Mononuclear cell (primary cell): ENCODE measurements at regions not wholly inside any gene's neighbourhood (a gene's known extent, or its start where the extent isn't known, plus 50 kb on each side); places are given as distances from the start of the nearest gene placed in this dataset.

Experiments used
- H3K27me3 ChIP-seq: 2 replicates; pipeline ENCODE4 v1.6.0; 2011; ENCODE audit warnings: low read length, control low read depth; ENCODE audit not compliant: insufficient read depth
- H3K4me1 ChIP-seq: 2 replicates; pipeline ENCODE4 v1.5.1; 2011; ENCODE audit warnings: mild to moderate bottlenecking, low read length, control low read depth; ENCODE audit not compliant: insufficient read depth
- H3K4me3 ChIP-seq: 2 replicates; pipeline ENCODE4 v1.5.1; 2011; ENCODE audit warnings: mild to moderate bottlenecking, low read length, moderate library complexity
- H3K9me3 ChIP-seq: 2 replicates; pipeline ENCODE4 v1.5.1; 2011; ENCODE audit warnings: low read depth, mild to moderate bottlenecking, control low read depth, low read length

- no peak overlapping the region for H3K4me3 ChIP-seq
- no peaks in the 10 kb centered on the region for H3K9me3 ChIP-seq
- H3K4me1 ChIP-seq, result peaks cover 99% of the 10 kb centered on the region
- H3K27me3 ChIP-seq, result no peaks in the 10 kb centered on the region
These were observed 375.1 kb upstream of the ID2 start for GRCh38 chr2:8306530-8307351.

DNA sequence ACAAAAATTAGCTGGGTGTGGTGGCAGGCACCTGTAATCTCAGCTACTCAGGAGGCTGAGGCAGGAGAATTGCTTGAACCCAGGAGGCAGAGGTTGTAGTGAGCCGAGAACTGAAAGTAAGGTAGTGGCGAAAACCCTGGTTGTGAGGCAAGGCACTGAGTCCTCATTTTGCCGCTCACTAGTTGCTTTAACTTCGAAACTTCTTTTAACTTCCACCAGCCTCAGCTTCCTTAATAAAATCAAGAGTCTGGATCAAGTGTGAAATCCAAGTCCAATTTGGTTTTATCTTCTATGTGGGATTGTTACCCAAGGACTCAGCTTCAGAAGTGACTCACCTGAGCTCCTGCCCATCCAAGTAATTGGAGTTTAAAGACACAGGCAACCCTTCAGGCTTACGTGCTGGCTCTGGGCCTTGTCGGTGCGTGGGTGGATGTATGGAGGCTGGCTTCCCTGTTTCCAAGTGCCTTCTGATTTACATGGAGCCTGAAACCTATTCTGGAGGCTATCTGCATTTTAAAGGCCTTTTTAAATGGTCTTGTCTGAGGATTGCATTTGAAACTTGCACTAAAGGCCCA, 374.2 kb upstream of the ID2 start:
- H3K4me1 ChIP-seq, result peaks cover 99% of the 10 kb centered on the region
- H3K9me3 ChIP-seq, result no peaks in the 10 kb centered on the region
- no peak overlapping the region for H3K4me3 ChIP-seq
- no peaks in the 10 kb centered on the region for H3K27me3 ChIP-seq

DNA sequence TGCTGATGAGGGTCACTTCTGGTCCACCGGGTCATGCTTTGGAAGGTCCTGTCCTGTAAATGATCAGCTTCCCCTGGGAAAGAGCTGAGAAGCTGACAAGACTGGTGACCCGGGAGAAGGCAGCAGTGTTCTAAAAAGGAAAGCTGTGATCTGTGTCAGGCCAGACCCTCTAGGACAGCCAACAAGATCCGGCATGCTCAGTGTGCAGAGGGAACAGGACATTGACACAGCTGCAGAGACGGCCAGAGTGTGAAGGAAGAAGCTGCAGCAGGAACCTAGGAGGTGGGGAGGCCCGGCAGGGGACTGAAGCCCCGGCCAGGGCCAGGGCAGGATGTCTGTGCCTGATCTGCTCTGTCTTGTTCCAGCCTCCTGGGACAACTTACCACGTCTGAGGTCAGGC, 372.7 kb upstream of the ID2 start:
- Histone ChIP-seq H3K4me1 (peaks cover 99% of the 10 kb centered on the region), H3K9me3 (no peaks in the 10 kb centered on the region), H3K27me3 (no peaks in the 10 kb centered on the region), H3K4me3 (no peak overlapping the region)

DNA sequence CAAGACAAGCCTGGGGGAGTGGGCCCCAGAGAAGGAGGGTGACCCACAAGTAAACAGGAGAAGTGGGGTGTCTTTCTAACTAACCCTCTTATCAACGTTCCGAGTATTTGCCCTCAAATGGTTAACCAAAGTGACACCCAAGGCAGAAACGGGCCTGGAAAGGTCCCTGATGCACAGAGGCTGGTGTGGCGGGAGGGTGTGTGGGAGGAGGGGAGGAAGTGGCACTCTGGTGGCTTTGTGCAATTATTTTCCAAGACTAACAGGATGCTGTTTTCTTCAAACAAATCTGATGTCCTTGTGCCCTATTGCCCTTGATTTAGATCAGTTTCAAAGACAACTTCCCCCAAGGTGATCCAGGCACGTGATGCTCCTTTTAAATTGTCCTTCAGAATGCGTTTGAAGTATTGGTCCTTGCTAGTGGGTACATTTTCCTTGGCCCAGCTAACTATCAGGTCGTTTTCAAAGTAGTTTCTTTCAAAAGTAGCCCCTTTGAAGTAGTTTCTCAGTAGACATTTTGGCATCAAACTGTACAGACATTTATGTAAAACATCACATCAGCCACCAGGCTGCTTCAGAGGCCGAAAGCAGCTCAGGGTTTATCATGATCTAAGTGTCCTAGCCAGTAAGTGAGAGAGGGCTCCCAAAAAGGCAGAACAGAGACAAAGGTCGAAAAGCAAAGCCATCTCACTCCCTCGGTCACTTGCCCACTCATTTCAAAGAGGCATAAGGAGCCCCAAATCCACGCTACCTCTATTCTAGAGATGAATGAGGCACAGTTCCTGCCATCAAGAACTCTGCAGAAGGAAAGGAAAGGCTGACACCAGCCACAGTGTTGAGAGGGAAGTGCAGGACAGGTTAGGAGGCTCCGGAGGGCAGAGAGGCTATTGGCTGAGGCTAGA, 371.1 kb upstream of the ID2 start:
- Histone ChIP-seq H3K9me3 (no peaks in the 10 kb centered on the region), H3K27me3 (no peaks in the 10 kb centered on the region), H3K4me3 (no peak overlapping the region), H3K4me1 (peaks cover 97% of the 10 kb centered on the region)

DNA sequence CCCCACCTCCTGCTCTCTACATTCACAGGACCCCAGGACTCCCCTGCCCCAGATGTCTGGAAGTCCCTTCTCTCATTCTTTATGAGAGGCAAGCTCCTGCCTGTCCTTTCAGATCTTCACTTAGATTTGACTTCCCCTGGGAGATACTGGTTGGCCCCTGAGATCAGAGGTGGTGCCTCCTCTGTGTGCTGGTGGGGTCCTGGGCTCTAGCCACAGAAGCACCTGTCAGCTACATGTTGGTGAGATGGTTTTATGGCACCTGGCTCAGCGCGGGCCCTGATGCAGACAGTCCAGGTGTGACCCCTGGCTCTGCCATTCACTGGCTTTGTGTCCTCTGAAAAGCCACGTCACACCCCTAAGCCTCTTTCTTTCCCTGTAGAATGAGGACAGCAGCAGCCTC, 369.6 kb upstream of the ID2 start:
- Histone ChIP-seq H3K4me1 (peaks cover 98% of the 10 kb centered on the region), H3K9me3 (no peaks in the 10 kb centered on the region), H3K4me3 (no peak overlapping the region), H3K27me3 (no peaks in the 10 kb centered on the region)

GRCh38 chr2:8312861-8313830, 368.7 kb upstream of the ID2 start:
- Histone ChIP-seq H3K4me3 (no peak overlapping the region), H3K9me3 (no peaks in the 10 kb centered on the region), H3K27me3 (no peaks in the 10 kb centered on the region), H3K4me1 (peaks cover 89% of the 10 kb centered on the region)

GRCh38 chr2:8314063-8314462, 367.8 kb upstream of the ID2 start:
- Histone ChIP-seq H3K4me3 (no peak overlapping the region), H3K27me3 (no peaks in the 10 kb centered on the region), H3K4me1 (peaks cover 80% of the 10 kb centered on the region), H3K9me3 (no peaks in the 10 kb centered on the region)

- H3K27me3 ChIP-seq, result no peaks in the 10 kb centered on the region
- no peak overlapping the region for H3K4me3 ChIP-seq
- H3K9me3 ChIP-seq, result no peaks in the 10 kb centered on the region
- H3K4me1 ChIP-seq, result peaks cover 64% of the 10 kb centered on the region
These were observed 366.2 kb upstream of the ID2 start for GRCh38 chr2:8315531-8316165.

- Histone ChIP-seq H3K4me1 (peaks cover 57% of the 10 kb centered on the region), H3K9me3 (no peaks in the 10 kb centered on the region), H3K27me3 (no peaks in the 10 kb centered on the region), H3K4me3 (no peak overlapping the region)
These were observed 365.5 kb upstream of the ID2 start for GRCh38 chr2:8316356-8316755.

DNA sequence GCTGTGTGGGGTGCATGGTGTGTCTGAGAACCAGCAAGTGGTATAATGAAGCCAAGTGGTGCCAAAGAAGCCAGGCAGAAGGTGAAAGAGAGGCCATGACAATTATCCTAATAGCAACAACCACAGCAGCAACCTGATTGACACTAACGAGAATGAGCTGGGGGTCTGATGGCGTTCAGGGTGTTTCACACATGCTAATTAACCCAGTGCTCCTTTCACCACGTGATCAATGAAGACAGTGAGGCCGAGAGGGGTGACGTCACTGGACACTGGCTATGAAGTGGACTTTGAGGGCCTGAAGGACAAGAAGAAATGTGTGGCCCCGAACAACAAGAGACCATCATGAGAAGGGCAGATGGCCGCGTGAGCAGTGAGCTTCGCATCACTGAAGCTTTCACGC, 364.4 kb upstream of the ID2 start:
- Histone ChIP-seq H3K9me3 (no peaks in the 10 kb centered on the region), H3K4me3 (no peak overlapping the region), H3K27me3 (no peaks in the 10 kb centered on the region), H3K4me1 (peaks cover 46% of the 10 kb centered on the region)

GRCh38 chr2:8319219-8319618, 362.6 kb upstream of the ID2 start:
- no peak overlapping the region for H3K4me3 ChIP-seq
- H3K9me3 ChIP-seq, result no peaks in the 10 kb centered on the region
- H3K27me3 ChIP-seq, result no peaks in the 10 kb centered on the region
- H3K4me1 ChIP-seq, result peaks cover 28% of the 10 kb centered on the region

DNA sequence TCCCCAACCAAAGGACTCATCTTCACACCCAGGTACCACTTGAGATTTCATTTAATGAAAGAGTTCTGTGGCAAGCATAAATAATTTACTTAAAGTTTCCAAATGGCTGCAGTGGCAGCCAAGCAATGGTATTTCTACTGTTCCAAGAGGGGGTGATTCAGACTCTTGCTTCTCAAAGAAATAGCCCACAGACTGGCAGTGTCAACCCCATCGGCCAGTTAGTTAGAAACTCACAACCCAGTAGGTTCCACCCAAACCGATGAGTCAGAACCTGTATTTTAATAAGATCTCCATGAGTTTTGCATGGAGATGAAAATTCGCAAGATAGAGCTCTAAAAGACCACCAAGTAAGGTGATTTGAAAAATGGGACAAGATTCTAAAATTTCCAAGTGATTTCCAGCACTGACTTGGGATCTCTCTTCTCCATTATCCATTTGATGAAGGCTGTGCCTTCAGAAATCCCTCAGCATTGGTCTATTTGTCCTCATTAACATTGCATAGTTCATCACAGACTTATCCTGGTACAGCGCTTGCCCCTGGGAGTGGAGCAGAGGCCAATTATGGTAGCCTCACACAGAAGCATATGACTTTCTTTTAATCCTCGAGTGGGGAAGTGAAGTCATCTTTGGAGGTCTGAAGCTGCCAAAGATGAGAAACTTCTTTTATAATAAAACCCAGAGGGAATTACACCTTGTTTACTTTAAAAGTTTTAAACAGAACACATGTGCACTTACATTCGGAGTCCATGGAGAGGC, 361.4 kb upstream of the ID2 start:
- H3K9me3 ChIP-seq, result no peaks in the 10 kb centered on the region
- no peaks in the 10 kb centered on the region for H3K27me3 ChIP-seq
- H3K4me3 ChIP-seq, result no peak overlapping the region
- H3K4me1 ChIP-seq, result peaks cover 27% of the 10 kb centered on the region

GRCh38 chr2:8322634-8323033, 359.2 kb upstream of the ID2 start:
- Histone ChIP-seq H3K4me3 (no peak overlapping the region), H3K9me3 (no peaks in the 10 kb centered on the region), H3K27me3 (no peaks in the 10 kb centered on the region), H3K4me1 (peaks cover 27% of the 10 kb centered on the region)
